VCaP (cell line): ENCODE measurements at regions not wholly inside any gene's neighbourhood (a gene's known extent, or its start where the extent isn't known, plus 50 kb on each side); places are given as distances from the start of the nearest gene placed in this dataset.

Source experiments
- H3K27ac ChIP-seq: fragments of 450-650 bp; 2 replicates; pipeline ENCODE4 v1.5.1; 2017
- TF ChIP-seq, protein P1 (sequence below): fragments of 450-650 bp; conservative IDR thresholded peaks from 2 replicates; pipeline ENCODE4 v1.5.1; 2017; ENCODE audit warnings: mild to moderate bottlenecking, moderate library complexity

DNA sequence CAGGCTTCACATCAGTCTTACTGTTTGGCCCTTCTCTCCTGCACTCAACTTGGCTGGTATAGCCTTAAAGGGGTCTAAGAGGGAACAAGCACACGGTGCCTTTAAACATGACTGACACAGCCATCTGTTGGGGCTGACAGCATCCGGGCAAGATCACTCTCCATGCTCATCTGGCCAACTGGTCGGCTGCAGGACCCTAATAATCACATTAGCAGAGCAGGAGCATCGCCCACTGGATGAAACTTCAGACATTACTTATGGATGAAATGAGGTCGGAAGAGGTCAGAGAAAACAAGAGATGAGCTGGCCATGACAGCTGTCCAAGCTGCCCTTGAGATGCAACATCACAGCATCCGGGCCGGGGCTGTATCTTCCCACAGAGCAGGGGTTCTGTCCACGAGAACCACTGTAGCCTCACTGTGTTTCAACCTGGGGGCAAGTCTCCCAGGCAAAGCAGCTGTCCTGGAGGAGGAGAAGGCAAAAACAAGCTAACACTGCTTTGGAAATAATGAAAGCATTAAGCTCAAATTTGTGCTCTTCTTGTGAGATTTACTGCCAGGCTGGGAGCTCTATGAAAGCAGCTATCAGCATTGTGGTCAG is 94.4 kb upstream of the TTC29 start:
- TF ChIP-seq, protein P1, sequence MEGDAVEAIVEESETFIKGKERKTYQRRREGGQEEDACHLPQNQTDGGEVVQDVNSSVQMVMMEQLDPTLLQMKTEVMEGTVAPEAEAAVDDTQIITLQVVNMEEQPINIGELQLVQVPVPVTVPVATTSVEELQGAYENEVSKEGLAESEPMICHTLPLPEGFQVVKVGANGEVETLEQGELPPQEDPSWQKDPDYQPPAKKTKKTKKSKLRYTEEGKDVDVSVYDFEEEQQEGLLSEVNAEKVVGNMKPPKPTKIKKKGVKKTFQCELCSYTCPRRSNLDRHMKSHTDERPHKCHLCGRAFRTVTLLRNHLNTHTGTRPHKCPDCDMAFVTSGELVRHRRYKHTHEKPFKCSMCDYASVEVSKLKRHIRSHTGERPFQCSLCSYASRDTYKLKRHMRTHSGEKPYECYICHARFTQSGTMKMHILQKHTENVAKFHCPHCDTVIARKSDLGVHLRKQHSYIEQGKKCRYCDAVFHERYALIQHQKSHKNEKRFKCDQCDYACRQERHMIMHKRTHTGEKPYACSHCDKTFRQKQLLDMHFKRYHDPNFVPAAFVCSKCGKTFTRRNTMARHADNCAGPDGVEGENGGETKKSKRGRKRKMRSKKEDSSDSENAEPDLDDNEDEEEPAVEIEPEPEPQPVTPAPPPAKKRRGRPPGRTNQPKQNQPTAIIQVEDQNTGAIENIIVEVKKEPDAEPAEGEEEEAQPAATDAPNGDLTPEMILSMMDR: no peak
- H3K27ac ChIP-seq: no peak overlapping the region

GRCh38 chr4:147040874-147041273 is 95.2 kb upstream of the TTC29 start:
- no peak overlapping the region for H3K27ac ChIP-seq
- TF ChIP-seq, protein P1: no peak

DNA sequence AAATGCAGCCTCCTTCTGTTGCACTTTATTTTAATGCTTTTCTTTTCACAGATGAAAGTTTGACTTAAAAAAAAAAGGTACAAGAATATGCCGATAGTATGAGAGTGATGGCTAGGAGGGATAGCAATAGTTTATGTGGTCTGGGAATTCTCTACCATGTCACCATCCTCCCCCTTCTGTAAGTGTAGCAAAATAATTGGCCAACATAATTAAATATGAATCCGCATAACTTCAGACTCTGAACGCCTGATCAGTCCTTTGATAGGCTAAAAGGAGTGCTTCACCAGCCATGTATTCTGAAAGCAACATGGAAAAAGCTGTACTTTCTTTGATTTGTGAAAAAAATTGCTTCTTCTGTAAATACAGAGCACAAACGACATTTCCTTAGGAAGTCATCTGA is 95.7 kb upstream of the TTC29 start:
- TF ChIP-seq, protein P1: no peak
- no peak overlapping the region for H3K27ac ChIP-seq

DNA sequence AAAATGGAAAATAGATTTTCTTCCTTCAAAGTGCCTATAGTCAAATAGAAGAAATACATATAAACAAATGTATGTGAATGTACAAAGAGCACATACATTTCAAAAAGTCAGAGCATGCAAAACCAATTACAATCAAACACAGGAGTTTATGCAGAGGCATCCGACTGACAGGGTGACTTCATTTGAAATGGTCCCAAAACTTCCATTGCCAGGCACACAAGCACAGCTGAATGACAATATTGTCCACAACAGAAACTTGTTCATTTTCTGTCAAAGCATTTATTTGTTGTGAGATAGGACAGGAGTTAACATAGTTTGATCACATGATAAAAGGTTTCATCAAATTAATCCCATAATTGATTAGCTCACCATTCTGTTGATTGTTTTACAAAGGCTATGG is 96.4 kb upstream of the TTC29 start:
- TF ChIP-seq, protein P1: no peak

GRCh38 chr4:147044241-147044640 is 98.6 kb upstream of the TTC29 start:
- TF ChIP-seq, protein P1: no peak
- H3K27ac ChIP-seq: no peak overlapping the region

More for the DNA sequence above, 96.4 kb upstream of the TTC29 start:
- H3K27ac ChIP-seq: no peak overlapping the region

DNA sequence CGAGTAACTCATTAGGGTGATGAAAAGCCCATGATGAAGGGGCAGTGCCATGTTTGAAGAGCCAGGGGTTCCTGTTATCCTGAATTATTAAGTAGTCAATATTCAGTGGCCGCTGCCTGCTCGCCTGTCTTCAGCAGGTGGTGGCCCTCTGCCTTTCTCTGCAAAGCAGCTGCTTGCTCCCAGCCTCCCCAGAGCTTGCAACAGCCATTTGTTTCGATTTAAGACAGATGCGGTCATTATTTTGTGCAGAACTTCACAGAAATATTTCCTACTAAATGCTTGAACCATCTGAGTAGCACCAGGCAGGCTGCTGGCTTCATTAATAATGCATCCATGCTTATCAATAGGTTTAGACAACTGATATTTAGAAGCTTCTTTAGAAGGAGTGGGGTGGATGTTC is 104.3 kb upstream of the TTC29 start:
- no peak overlapping the region for H3K27ac ChIP-seq
- TF ChIP-seq, protein P1: no peak

GRCh38 chr4:147050356-147050765 is 104.7 kb upstream of the TTC29 start:
- H3K27ac ChIP-seq: no peak overlapping the region
- TF ChIP-seq, protein P1: no peak
